ENCODE measurements at regions not wholly inside any gene's neighbourhood (a gene's known extent, or its start where the extent isn't known, plus 50 kb on each side); places are given as distances from the start of the nearest gene placed in this dataset.

GRCh38 chr12:111171345-111171744, 197.6 kb downstream of the PHETA1 start:
- FAIRE-seq (no peak), DNase-seq (ENCODE audit: low read depth) (no peak)
- peaks cover 49% of the 10 kb centered on the region for H3K27me3 Mint-ChIP-seq (ENCODE audit: low read depth, unreplicated experiment)
- H3K4me3 Mint-ChIP-seq (ENCODE audit: unreplicated experiment), result no peak overlapping the region
- no peak overlapping the region for H3K4me2 ChIP-seq (ENCODE audit: low read length)
- H3K9me3 Mint-ChIP-seq (ENCODE audit: unreplicated experiment), result no peaks in the 10 kb centered on the region
- no peak overlapping the region for H2AFZ ChIP-seq (ENCODE audit: low read depth, low read length)
- no peak overlapping the region for H3K27ac Mint-ChIP-seq (ENCODE audit: unreplicated experiment)
- no peak for TF ChIP-seq CTCF (IDR thresholded peaks at IDR 0.05; ENCODE audit: insufficient read depth, low read depth, low read length)
- TF ChIP-seq EZH2 (IDR thresholded peaks at IDR 0.05; ENCODE audit: insufficient read depth, low read length), result no peak
- H3K27ac ChIP-seq (ENCODE audit: low read depth, low read length), result no peak overlapping the region
- H3K36me3 Mint-ChIP-seq (ENCODE audit: low read depth, unreplicated experiment), result no peaks in the 10 kb centered on the region
- no peaks in the 10 kb centered on the region for H4K20me1 ChIP-seq (ENCODE audit: insufficient read depth, low read length)
- H3K4me1 Mint-ChIP-seq (ENCODE audit: low read depth, unreplicated experiment), result no peaks in the 10 kb centered on the region
- H3K4me3 ChIP-seq (ENCODE audit: insufficient read depth, low read depth, low read length), result no peak overlapping the region
- no peak overlapping the region for H3K9ac ChIP-seq (ENCODE audit: low read length)
- peaks cover 13% of the 10 kb centered on the region for H3K27me3 ChIP-seq (ENCODE audit: insufficient read depth, low read length)
- H3K4me1 ChIP-seq (ENCODE audit: insufficient read depth, low read length), result no peaks in the 10 kb centered on the region
- no peaks in the 10 kb centered on the region for H3K79me2 ChIP-seq (ENCODE audit: insufficient read depth, low read length)
- no peaks in the 10 kb centered on the region for H3K36me3 ChIP-seq (ENCODE audit: insufficient read depth, low read length)
- H3K9me3 ChIP-seq (ENCODE audit: insufficient read depth, low read depth, low read length), result no peaks in the 10 kb centered on the region

GRCh38 chr12:111170543-111170942, 198.4 kb downstream of the PHETA1 start:
- no peaks in the 10 kb centered on the region for H3K36me3 ChIP-seq (ENCODE audit: insufficient read depth, low read length)
- H3K27ac ChIP-seq (ENCODE audit: low read depth, low read length), result no peak overlapping the region
- H2AFZ ChIP-seq (ENCODE audit: low read depth, low read length), result no peak overlapping the region
- no peaks in the 10 kb centered on the region for H3K9me3 Mint-ChIP-seq (ENCODE audit: unreplicated experiment)
- no peaks in the 10 kb centered on the region for H4K20me1 ChIP-seq (ENCODE audit: insufficient read depth, low read length)
- no peak overlapping the region for H3K4me2 ChIP-seq (ENCODE audit: low read length)
- H3K9me3 ChIP-seq (ENCODE audit: insufficient read depth, low read depth, low read length), result no peaks in the 10 kb centered on the region
- FAIRE-seq (no peak), DNase-seq (ENCODE audit: low read depth) (no peak)
- peaks cover 48% of the 10 kb centered on the region for H3K27me3 Mint-ChIP-seq (ENCODE audit: low read depth, unreplicated experiment)
- H3K4me3 Mint-ChIP-seq (ENCODE audit: unreplicated experiment), result no peak overlapping the region
- no peak overlapping the region for H3K27ac Mint-ChIP-seq (ENCODE audit: unreplicated experiment)
- H3K4me1 ChIP-seq (ENCODE audit: insufficient read depth, low read length), result no peaks in the 10 kb centered on the region
- H3K4me1 Mint-ChIP-seq (ENCODE audit: low read depth, unreplicated experiment), result no peaks in the 10 kb centered on the region
- H3K79me2 ChIP-seq (ENCODE audit: insufficient read depth, low read length), result no peaks in the 10 kb centered on the region
- peaks cover 10% of the 10 kb centered on the region for H3K27me3 ChIP-seq (ENCODE audit: insufficient read depth, low read length)
- no peak for TF ChIP-seq CTCF (IDR thresholded peaks at IDR 0.05; ENCODE audit: insufficient read depth, low read depth, low read length)
- TF ChIP-seq EZH2 (IDR thresholded peaks at IDR 0.05; ENCODE audit: insufficient read depth, low read length), result no peak
- H3K36me3 Mint-ChIP-seq (ENCODE audit: low read depth, unreplicated experiment), result no peaks in the 10 kb centered on the region
- H3K4me3 ChIP-seq (ENCODE audit: insufficient read depth, low read depth, low read length), result no peak overlapping the region
- no peak overlapping the region for H3K9ac ChIP-seq (ENCODE audit: low read length)

- no peak overlapping the region for H2AFZ ChIP-seq (ENCODE audit: low read depth, low read length)
- H3K4me2 ChIP-seq (ENCODE audit: low read length), result no peak overlapping the region
- H3K4me1 ChIP-seq (ENCODE audit: insufficient read depth, low read length), result no peaks in the 10 kb centered on the region
- no peaks in the 10 kb centered on the region for H4K20me1 ChIP-seq (ENCODE audit: insufficient read depth, low read length)
- no peaks in the 10 kb centered on the region for H3K36me3 ChIP-seq (ENCODE audit: insufficient read depth, low read length)
- no peak overlapping the region for H3K9ac ChIP-seq (ENCODE audit: low read length)
- Mint-ChIP-seq H3K27me3 (ENCODE audit: low read depth, unreplicated experiment) (peaks cover 55% of the 10 kb centered on the region), H3K4me3 (ENCODE audit: unreplicated experiment) (no peak overlapping the region), H3K9me3 (ENCODE audit: unreplicated experiment) (no peaks in the 10 kb centered on the region), H3K27ac (ENCODE audit: unreplicated experiment) (no peak overlapping the region), H3K4me1 (ENCODE audit: low read depth, unreplicated experiment) (no peaks in the 10 kb centered on the region), H3K36me3 (ENCODE audit: low read depth, unreplicated experiment) (peaks cover 2% of the 10 kb centered on the region)
- H3K27ac ChIP-seq (ENCODE audit: low read depth, low read length), result no peak overlapping the region
- H3K27me3 ChIP-seq (ENCODE audit: insufficient read depth, low read length), result peaks cover 4% of the 10 kb centered on the region
- FAIRE-seq (no peak), DNase-seq (ENCODE audit: low read depth) (no peak)
- no peaks in the 10 kb centered on the region for H3K9me3 ChIP-seq (ENCODE audit: insufficient read depth, low read depth, low read length)
- no peak overlapping the region for H3K4me3 ChIP-seq (ENCODE audit: insufficient read depth, low read depth, low read length)
- no peaks in the 10 kb centered on the region for H3K79me2 ChIP-seq (ENCODE audit: insufficient read depth, low read length)
- TF ChIP-seq EZH2 (IDR thresholded peaks at IDR 0.05; ENCODE audit: insufficient read depth, low read length) (no peak), CTCF (IDR thresholded peaks at IDR 0.05; ENCODE audit: insufficient read depth, low read depth, low read length) (no peak)
Measured at GRCh38 chr12:111169456-111169855, 199.4 kb downstream of the PHETA1 start.
